GM23338 (cell line): ENCODE measurements at regions not wholly inside any gene's neighbourhood (a gene's known extent, or its start where the extent isn't known, plus 50 kb on each side); places are given as distances from the start of the nearest gene placed in this dataset.

Experiments
- ATAC-seq: fragments of 200-7000 bp; cut with Tn5 transposase; 3 replicates; pipeline ENCODE4 v1.9.1; 2020
- DNase-seq: peaks from one replicate; pipeline ENCODE4 v3.0.0-alpha.2; 2015; ENCODE audit warnings: low spot score
- H2AFZ ChIP-seq: fragments of 200-600 bp; sonication (generic); 2 replicates; pipeline ENCODE4 v1.8.0; 2016; ENCODE audit warnings: antibody characterized with exemption, mild to moderate bottlenecking, moderate library complexity
- H3F3A ChIP-seq: fragments of 200-600 bp; sonication (generic); replicated peaks from 2 replicates; pipeline ENCODE4 v1.8.0; 2017; ENCODE audit warnings: antibody characterized with exemption, mixed run types, low read depth
- H3K27ac ChIP-seq: fragments of 200-600 bp; sonication (generic); 2 replicates; pipeline ENCODE4 v1.6.1; 2016; ENCODE audit warnings: low read depth
- H3K27me3 ChIP-seq: fragments of 200-600 bp; sonication (generic); 2 replicates; pipeline ENCODE4 v1.8.0; 2016; ENCODE audit warnings: mild to moderate bottlenecking, mixed run types, moderate library complexity; ENCODE audit not compliant: insufficient read depth
- H3K36me3 ChIP-seq: fragments of 200-600 bp; sonication (generic); 2 replicates; pipeline ENCODE4 v1.8.0; 2016; ENCODE audit warnings: mild to moderate bottlenecking; ENCODE audit not compliant: insufficient read depth
- H3K4me1 ChIP-seq: fragments of 200-600 bp; sonication (generic); 2 replicates; pipeline ENCODE4 v1.8.0; 2016; ENCODE audit warnings: mild to moderate bottlenecking, moderate library complexity; ENCODE audit not compliant: insufficient read depth
- H3K4me2 ChIP-seq: fragments of 200-600 bp; sonication (generic); 2 replicates; pipeline ENCODE4 v1.7.1; 2017; ENCODE audit warnings: mixed run types
- H3K4me3 ChIP-seq: fragments of 200-600 bp; sonication (generic); 2 replicates; pipeline ENCODE4 v1.6.1; 2016; ENCODE audit warnings: mixed run types
- H3K79me2 ChIP-seq: fragments of 200-600 bp; sonication (generic); replicated peaks from 2 replicates; pipeline ENCODE4 v1.8.0; 2017; ENCODE audit warnings: mild to moderate bottlenecking; ENCODE audit not compliant: insufficient read depth
- H3K9me2 ChIP-seq: fragments of 200-600 bp; sonication (generic); 2 replicates; pipeline ENCODE4 v1.8.0; 2017; ENCODE audit not compliant: insufficient read depth
- H4K20me1 ChIP-seq: fragments of 200-600 bp; sonication (generic); replicated peaks from 2 replicates; pipeline ENCODE4 v1.8.0; 2017; ENCODE audit warnings: mild to moderate bottlenecking; ENCODE audit not compliant: insufficient read depth
- H3K27ac Mint-ChIP-seq: 2 replicates; pipeline ENCODE4 v1.8.0; 2020; ENCODE audit warnings: inconsistent platforms, mild to moderate bottlenecking, moderate library complexity, mixed read lengths
- H3K27me3 Mint-ChIP-seq: 3 replicates; pipeline ENCODE4 v1.8.0; 2022; ENCODE audit warnings: low read depth, mild to moderate bottlenecking, moderate library complexity, mixed read lengths, inconsistent platforms; ENCODE audit not compliant: insufficient read depth, poor library complexity
- H3K36me3 Mint-ChIP-seq: 3 replicates; pipeline ENCODE4 v1.8.0; 2021; ENCODE audit warnings: low read depth, mild to moderate bottlenecking, inconsistent platforms, moderate library complexity, mixed read lengths
- H3K4me1 Mint-ChIP-seq: 3 replicates; pipeline ENCODE4 v1.8.0; 2020; ENCODE audit warnings: mild to moderate bottlenecking, inconsistent platforms, mixed read lengths
- H3K4me3 Mint-ChIP-seq: 3 replicates; pipeline ENCODE4 v1.8.0; 2021; ENCODE audit warnings: moderate library complexity, mild to moderate bottlenecking, inconsistent platforms, mixed read lengths
- H3K9me3 Mint-ChIP-seq: 3 replicates; pipeline ENCODE4 v1.8.0; 2020; ENCODE audit warnings: moderate library complexity, mild to moderate bottlenecking, inconsistent platforms, mixed read lengths
- CREB1 ChIP-seq: fragments of 250-450 bp; sonication (Bioruptor Pico); IDR thresholded peaks from 2 replicates; pipeline ENCODE4 v1.5.0; 2020; ENCODE audit warnings: low read depth, mild to moderate bottlenecking, moderate library complexity
- ETS1 ChIP-seq: IDR thresholded peaks from 2 replicates; pipeline ENCODE4 v1.6.1; 2016; ENCODE audit warnings: antibody characterized with exemption
- EZH2 ChIP-seq: fragments of 200-600 bp; sonication (generic); IDR thresholded peaks from one replicate; pipeline ENCODE4 v1.8.0; 2017; ENCODE audit warnings: antibody characterized with exemption, mild to moderate bottlenecking, low read depth; ENCODE audit not compliant: unreplicated experiment
- JUNB ChIP-seq: IDR thresholded peaks from one replicate; pipeline ENCODE4 v1.6.1; 2016; ENCODE audit warnings: antibody characterized with exemption; ENCODE audit not compliant: unreplicated experiment
- NANOG ChIP-seq: IDR thresholded peaks from 2 replicates; pipeline ENCODE4 v1.6.1; 2016; ENCODE audit warnings: antibody characterized with exemption, borderline replicate concordance
- POLR2AphosphoS5 ChIP-seq: IDR thresholded peaks from 2 replicates; pipeline ENCODE4 v1.6.1; 2016; ENCODE audit warnings: antibody characterized with exemption, low read depth
- STAT1 ChIP-seq: IDR thresholded peaks from one replicate; pipeline ENCODE4 v1.6.1; 2016; ENCODE audit warnings: antibody characterized with exemption; ENCODE audit not compliant: unreplicated experiment
- ZNF114 ChIP-seq: fragments of 250-450 bp; sonication (Bioruptor Pico); IDR thresholded peaks from 2 replicates; pipeline ENCODE4 v1.5.0; 2020; ENCODE audit warnings: mild to moderate bottlenecking, moderate library complexity
- ZNF462 ChIP-seq: fragments of 250-450 bp; sonication (Bioruptor Pico); IDR thresholded peaks from 2 replicates; pipeline ENCODE4 v1.5.0; 2020; ENCODE audit warnings: mild to moderate bottlenecking, moderate library complexity
- TF ChIP-seq, protein P1 (sequence below), 2 experiments: fragments of 200-600 bp in 1 of 2; sonication (generic) in 1 of 2; conservative IDR thresholded peaks; 2 replicates each; pipeline versions ENCODE4 v1.5.1 to v1.6.1; 2016 to 2017; ENCODE audit warnings: antibody characterized with exemption in 2 of 2, low read depth in 2 of 2, mild to moderate bottlenecking in 2 of 2, moderate library complexity in 1 of 2

DNA sequence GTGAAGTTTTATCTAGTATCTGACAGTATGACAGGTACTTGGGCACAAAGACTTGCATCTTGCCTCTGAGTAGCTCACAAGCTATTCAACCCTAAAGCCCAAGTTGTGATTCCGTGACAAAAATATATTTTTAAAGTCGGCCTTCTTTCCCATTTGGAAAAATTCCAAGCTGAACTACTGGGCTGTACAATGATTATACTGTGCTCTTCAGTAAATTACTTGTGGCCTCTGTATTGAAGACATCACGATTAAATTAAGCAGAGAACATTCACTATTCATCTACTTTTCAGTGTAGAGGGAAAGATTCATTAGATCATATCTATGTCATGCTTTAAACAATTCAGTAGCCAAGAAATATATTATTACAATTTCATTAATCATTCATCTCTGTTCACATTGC lies 282.2 kb downstream of the CDH2 start:
- Mint-ChIP-seq H3K9me3 (no peaks in the 10 kb centered on the region), H3K27ac (no peak overlapping the region), H3K27me3 (peaks cover 3% of the 10 kb centered on the region), H3K4me3 (no peak overlapping the region), H3K36me3 (no peaks in the 10 kb centered on the region), H3K4me1 (no peaks in the 10 kb centered on the region)
- Histone ChIP-seq H3K27ac (no peak overlapping the region), H3K4me2 (no peak overlapping the region), H3F3A (no peaks in the 10 kb centered on the region), H3K9me2 (0 out of 2 replicates have a peak, but pooled peaks cover 3% of the 10 kb centered on the region), H2AFZ (no peak overlapping the region), H3K4me3 (no peak overlapping the region), H4K20me1 (no peaks in the 10 kb centered on the region), H3K27me3 (no peaks in the 10 kb centered on the region), H3K4me1 (no peaks in the 10 kb centered on the region), H3K79me2 (no peaks in the 10 kb centered on the region), H3K36me3 (no peaks in the 10 kb centered on the region)
- DNase-seq (no peak), ATAC-seq (no peak)
- TF ChIP-seq NANOG (no peak), ZNF114 (CRISPR knock-in tag) (no peak), POLR2AphosphoS5 (no peak), ETS1 (no peak), STAT1 (no peak), CREB1 (no peak), JUNB (no peak), EZH2 (no peak), ZNF462 (CRISPR knock-in tag) (no peak)
- TF ChIP-seq, protein P1, sequence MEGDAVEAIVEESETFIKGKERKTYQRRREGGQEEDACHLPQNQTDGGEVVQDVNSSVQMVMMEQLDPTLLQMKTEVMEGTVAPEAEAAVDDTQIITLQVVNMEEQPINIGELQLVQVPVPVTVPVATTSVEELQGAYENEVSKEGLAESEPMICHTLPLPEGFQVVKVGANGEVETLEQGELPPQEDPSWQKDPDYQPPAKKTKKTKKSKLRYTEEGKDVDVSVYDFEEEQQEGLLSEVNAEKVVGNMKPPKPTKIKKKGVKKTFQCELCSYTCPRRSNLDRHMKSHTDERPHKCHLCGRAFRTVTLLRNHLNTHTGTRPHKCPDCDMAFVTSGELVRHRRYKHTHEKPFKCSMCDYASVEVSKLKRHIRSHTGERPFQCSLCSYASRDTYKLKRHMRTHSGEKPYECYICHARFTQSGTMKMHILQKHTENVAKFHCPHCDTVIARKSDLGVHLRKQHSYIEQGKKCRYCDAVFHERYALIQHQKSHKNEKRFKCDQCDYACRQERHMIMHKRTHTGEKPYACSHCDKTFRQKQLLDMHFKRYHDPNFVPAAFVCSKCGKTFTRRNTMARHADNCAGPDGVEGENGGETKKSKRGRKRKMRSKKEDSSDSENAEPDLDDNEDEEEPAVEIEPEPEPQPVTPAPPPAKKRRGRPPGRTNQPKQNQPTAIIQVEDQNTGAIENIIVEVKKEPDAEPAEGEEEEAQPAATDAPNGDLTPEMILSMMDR (conservative IDR thresholded peaks at IDR 0.05; ENCODE audit: low read depth in 2 of 2), result no peak
